ENCODE measurements at regions not wholly inside any gene's neighbourhood (a gene's known extent, or its start where the extent isn't known, plus 50 kb on each side); places are given as distances from the start of the nearest gene placed in this dataset.

- peak; percentile 50 for ATAC-seq
- no peaks in the 10 kb centered on the region for H3K27me3 ChIP-seq
- no peaks in the 10 kb centered on the region for H3K4me1 ChIP-seq
- no peaks in the 10 kb centered on the region for H3K36me3 ChIP-seq
- peaks cover 0 to 21% (median 0%) of the 10 kb centered on the region in 3 donors for H3K9me3 ChIP-seq
- no peak overlapping the region for H3K4me3 ChIP-seq
- WGBS, 2 donors (ENCODE audit: low coverage in 1 of 2), result 79 to 84% methylated on average over 6 of the region's 6 CpGs
- TF ChIP-seq POLR2AphosphoS5 (IDR thresholded peaks at IDR 0.05) (no peak), POLR2A (IDR thresholded peaks at IDR 0.05) (no peak), EP300 (IDR thresholded peaks at IDR 0.05) (no peak)
- no peak overlapping the region for H3K27ac ChIP-seq
Measured at GRCh38 chr2:105592288-105592687, 152.4 kb upstream of the NCK2 start.

DNA sequence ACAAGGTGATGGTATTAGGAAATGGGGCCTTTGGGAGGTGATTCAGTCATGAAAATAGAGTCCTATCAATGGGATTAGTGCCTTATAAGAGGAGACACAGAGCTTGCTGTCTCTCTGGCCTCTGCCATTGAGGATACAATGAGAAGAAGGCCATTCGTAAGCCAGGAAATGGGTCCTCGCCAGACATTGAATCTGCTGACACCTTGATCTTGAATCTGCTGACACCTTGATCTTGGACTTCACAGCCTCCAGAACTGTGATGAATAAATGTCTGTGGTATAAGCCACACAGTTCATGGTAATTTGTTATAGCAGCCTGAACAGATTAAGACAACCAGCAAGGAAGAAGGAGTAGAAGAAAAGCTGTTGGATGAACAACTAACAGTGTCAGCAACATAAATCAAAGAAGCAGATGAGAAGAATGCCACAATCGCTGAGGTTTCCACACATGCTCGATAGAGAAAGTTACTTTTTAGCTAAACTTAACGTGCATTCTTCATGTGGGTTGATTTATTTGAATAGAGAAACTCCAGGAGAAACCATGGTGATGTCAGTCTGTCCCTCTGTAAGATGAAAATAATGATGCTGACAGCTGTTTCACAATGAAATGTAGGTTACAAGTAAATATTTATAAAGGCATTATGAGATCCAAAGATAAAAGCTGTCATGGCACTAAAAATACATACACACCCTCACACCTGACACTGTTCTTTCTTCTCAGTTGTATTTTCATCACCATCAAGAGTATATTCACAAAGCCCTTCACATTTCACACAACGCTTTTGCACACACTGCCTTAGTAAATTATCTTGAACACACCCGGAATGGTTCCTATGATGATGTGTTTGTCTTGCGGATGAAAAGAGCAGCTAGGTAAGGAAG, 153.7 kb upstream of the NCK2 start:
- peaks cover 0 to 21% (median 0%) of the 10 kb centered on the region in 3 donors for H3K9me3 ChIP-seq
- no peaks in the 10 kb centered on the region for H3K27me3 ChIP-seq
- TF ChIP-seq POLR2AphosphoS5 (IDR thresholded peaks at IDR 0.05), result no peak
- no peak for ATAC-seq
- H3K27ac ChIP-seq, result no peak overlapping the region
- no peaks in the 10 kb centered on the region for H3K4me1 ChIP-seq
- WGBS, 2 donors (ENCODE audit: low coverage in 1 of 2), result 45 to 80% methylated on average over 5 to 8 of the region's 8 CpGs
- H3K36me3 ChIP-seq, result no peaks in the 10 kb centered on the region
- no peak overlapping the region for H3K4me3 ChIP-seq

- no peak overlapping the region for H3K4me3 ChIP-seq
- H3K36me3 ChIP-seq, result no peaks in the 10 kb centered on the region
- no peak for ATAC-seq
- no peaks in the 10 kb centered on the region for H3K4me1 ChIP-seq
- no peak overlapping the region for H3K27ac ChIP-seq
- 87 to 91% methylated on average over 5 of the region's 5 CpGs for WGBS, 2 donors (ENCODE audit: low coverage in 1 of 2)
- peaks cover 0 to 21% (median 0%) of the 10 kb centered on the region in 3 donors for H3K9me3 ChIP-seq
- no peaks in the 10 kb centered on the region for H3K27me3 ChIP-seq
- TF ChIP-seq POLR2A (IDR thresholded peaks at IDR 0.05) (no peak), EP300 (IDR thresholded peaks at IDR 0.05) (no peak)
Measured at GRCh38 chr2:105588581-105588980, 156.1 kb upstream of the NCK2 start.

DNA sequence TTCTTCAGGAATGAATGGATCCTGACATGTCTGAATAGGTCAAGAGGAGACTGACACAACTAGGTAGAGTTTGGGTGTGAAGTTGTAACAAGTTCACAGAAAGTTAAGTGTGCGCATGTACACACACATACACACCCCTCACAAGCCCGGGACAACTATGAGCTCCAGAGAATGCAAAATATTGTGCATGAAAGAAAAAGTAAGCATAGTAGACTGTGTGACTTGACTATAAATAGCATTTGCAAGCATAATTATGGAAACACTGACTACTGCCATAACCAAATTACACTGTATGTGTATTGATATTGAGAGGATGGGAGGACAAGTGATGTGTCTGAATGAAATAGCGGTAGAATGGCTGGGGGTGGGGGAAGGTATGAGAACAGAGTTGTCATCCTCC, 157.1 kb upstream of the NCK2 start:
- Histone ChIP-seq H3K4me1 (no peaks in the 10 kb centered on the region), H3K9me3 (peaks cover 0 to 21% (median 0%) of the 10 kb centered on the region in 3 donors), H3K27ac (no peak overlapping the region), H3K4me3 (no peak overlapping the region), H3K27me3 (no peaks in the 10 kb centered on the region), H3K36me3 (no peaks in the 10 kb centered on the region)
- ATAC-seq, result no peak
- TF ChIP-seq POLR2A (IDR thresholded peaks at IDR 0.05), result no peak
- WGBS, 2 donors (ENCODE audit: low coverage in 1 of 2), result 81 to 82% methylated on average over 3 of the region's 3 CpGs

DNA sequence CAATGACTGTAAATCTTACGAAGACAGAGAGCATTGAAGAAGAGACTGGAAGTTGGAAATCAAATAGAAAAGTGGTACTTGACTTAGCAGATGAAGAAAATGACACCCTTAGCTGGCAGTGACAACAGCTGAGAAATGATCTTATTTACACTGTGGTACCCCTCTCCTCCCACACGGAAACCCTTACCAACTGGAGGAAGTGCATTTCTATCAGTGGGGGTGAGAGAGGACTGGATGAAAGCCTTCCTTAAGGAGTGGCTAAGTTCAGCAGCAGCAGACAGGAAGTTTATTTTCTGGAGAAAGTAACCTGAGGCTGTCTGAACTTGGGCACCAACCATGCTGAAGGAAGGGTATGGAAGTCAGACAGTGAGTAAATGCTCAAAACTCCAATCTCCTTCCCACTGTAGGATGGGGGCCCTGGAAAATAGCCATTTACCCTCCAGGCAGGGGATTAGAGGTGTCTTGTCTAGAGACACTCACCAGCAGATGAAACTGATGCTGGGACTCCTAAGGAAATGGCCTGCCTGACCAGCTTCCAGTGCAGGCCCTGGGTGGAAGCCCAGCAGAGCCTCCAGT, 160.2 kb upstream of the NCK2 start:
- ATAC-seq, result no peak
- H3K27ac ChIP-seq, result no peak overlapping the region
- 60 to 81% methylated on average over 2 of the region's 2 CpGs for WGBS, 2 donors (ENCODE audit: low coverage in 1 of 2)
- TF ChIP-seq CTCF (IDR thresholded peaks at IDR 0.05) (no peak), EP300 (IDR thresholded peaks at IDR 0.05) (no peak), POLR2A (IDR thresholded peaks at IDR 0.05) (no peak), POLR2AphosphoS5 (IDR thresholded peaks at IDR 0.05) (no peak)
- no peaks in the 10 kb centered on the region for H3K4me1 ChIP-seq
- H3K36me3 ChIP-seq, result no peaks in the 10 kb centered on the region
- no peaks in the 10 kb centered on the region for H3K27me3 ChIP-seq
- H3K4me3 ChIP-seq, result no peak overlapping the region
- H3K9me3 ChIP-seq, result peaks cover 0 to 11% (median 0%) of the 10 kb centered on the region in 3 donors

DNA sequence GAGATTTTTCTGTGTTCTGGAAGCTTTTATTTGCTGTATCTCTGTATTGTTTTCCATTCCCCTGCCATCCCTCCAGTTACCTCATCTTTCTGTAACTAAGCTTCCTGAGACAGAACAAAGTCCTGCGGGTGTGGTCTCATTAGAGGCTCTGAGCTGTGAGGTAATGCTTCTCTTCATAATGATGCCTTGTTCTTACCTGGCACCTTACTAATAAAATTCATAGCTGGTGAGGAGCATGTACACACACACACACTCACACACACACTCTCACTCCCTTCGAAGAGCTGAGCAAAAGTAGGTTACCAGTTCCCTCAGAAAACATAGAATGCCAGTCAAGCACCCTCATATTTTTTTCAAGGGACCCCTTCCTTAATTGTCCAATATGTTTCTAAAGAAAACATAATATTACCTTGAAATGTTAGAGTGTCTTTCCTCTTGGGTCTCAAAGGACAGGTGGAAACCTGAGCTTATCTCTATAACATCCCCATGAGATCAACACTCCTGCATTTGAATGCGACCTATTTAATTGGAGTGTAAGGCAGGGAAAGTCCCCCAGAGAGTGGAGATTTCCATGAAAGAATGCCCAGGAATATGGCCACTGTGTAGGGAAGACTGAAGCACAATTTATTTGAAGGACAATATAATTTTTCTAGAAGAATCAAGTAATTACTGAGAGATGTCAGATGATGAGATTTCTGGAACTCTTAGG, 161.6 kb upstream of the NCK2 start:
- Histone ChIP-seq H3K4me1 (no peaks in the 10 kb centered on the region), H3K36me3 (no peaks in the 10 kb centered on the region), H3K9me3 (no peaks in the 10 kb centered on the region), H3K27ac (no peak overlapping the region), H3K27me3 (no peaks in the 10 kb centered on the region), H3K4me3 (no peak overlapping the region)
- no peak for TF ChIP-seq CTCF (IDR thresholded peaks at IDR 0.05)
- no peak for TF ChIP-seq POLR2AphosphoS5 (IDR thresholded peaks at IDR 0.05)
- no peak for TF ChIP-seq POLR2A (IDR thresholded peaks at IDR 0.05)
- ATAC-seq, result no peak
- 88 to 95% methylated on average over 1 to 3 of the region's 3 CpGs for WGBS, 2 donors (ENCODE audit: low coverage in 1 of 2)

Data from gastroesophageal sphincter (tissue), 4 donors.